ENCODE measurements at regions not wholly inside any gene's neighbourhood (a gene's known extent, or its start where the extent isn't known, plus 50 kb on each side); places are given as distances from the start of the nearest gene placed in this dataset.

DNA sequence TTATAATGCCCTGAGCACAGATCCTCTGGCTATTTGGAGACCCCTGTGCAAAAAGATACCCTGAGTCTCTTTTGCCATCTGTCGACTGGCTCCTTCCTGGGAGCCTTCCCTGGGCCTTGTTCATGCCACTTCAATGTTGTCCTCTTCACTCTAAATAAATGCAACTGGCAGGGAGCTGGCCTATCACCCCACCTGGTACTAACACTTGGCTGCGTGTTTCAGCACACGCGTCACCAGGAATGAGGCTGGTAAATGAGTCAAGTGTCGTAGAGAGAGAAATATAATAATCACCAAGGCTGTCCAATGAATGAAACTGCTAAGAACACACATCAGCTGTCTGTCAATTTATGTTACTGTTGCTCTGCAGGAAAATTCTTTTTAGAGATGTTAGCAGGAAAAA is 374.6 kb upstream of the JARID2 start:
- Histone ChIP-seq H3K4me3 (replicated peaks; ENCODE audit: insufficient read depth, low read length) (no peak overlapping the region), H3K27ac (replicated peaks) (no peak overlapping the region), H3K27me3 (ENCODE audit: insufficient read depth, poor library complexity, severe bottlenecking) (no peaks in the 10 kb centered on the region)
- TF ChIP-seq GABPA (IDR thresholded peaks at IDR 0.05; ENCODE audit: low read depth) (no peak), POLR2AphosphoS5 (IDR thresholded peaks at IDR 0.05; ENCODE audit: low read depth) (no peak), SPI1 (IDR thresholded peaks at IDR 0.05; ENCODE audit: borderline replicate concordance, low read depth) (no peak)
- TF ChIP-seq, protein P1, sequence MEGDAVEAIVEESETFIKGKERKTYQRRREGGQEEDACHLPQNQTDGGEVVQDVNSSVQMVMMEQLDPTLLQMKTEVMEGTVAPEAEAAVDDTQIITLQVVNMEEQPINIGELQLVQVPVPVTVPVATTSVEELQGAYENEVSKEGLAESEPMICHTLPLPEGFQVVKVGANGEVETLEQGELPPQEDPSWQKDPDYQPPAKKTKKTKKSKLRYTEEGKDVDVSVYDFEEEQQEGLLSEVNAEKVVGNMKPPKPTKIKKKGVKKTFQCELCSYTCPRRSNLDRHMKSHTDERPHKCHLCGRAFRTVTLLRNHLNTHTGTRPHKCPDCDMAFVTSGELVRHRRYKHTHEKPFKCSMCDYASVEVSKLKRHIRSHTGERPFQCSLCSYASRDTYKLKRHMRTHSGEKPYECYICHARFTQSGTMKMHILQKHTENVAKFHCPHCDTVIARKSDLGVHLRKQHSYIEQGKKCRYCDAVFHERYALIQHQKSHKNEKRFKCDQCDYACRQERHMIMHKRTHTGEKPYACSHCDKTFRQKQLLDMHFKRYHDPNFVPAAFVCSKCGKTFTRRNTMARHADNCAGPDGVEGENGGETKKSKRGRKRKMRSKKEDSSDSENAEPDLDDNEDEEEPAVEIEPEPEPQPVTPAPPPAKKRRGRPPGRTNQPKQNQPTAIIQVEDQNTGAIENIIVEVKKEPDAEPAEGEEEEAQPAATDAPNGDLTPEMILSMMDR (IDR thresholded peaks at IDR 0.05; ENCODE audit: insufficient read depth, low read length), result no peak
- TF ChIP-seq, protein P2, sequence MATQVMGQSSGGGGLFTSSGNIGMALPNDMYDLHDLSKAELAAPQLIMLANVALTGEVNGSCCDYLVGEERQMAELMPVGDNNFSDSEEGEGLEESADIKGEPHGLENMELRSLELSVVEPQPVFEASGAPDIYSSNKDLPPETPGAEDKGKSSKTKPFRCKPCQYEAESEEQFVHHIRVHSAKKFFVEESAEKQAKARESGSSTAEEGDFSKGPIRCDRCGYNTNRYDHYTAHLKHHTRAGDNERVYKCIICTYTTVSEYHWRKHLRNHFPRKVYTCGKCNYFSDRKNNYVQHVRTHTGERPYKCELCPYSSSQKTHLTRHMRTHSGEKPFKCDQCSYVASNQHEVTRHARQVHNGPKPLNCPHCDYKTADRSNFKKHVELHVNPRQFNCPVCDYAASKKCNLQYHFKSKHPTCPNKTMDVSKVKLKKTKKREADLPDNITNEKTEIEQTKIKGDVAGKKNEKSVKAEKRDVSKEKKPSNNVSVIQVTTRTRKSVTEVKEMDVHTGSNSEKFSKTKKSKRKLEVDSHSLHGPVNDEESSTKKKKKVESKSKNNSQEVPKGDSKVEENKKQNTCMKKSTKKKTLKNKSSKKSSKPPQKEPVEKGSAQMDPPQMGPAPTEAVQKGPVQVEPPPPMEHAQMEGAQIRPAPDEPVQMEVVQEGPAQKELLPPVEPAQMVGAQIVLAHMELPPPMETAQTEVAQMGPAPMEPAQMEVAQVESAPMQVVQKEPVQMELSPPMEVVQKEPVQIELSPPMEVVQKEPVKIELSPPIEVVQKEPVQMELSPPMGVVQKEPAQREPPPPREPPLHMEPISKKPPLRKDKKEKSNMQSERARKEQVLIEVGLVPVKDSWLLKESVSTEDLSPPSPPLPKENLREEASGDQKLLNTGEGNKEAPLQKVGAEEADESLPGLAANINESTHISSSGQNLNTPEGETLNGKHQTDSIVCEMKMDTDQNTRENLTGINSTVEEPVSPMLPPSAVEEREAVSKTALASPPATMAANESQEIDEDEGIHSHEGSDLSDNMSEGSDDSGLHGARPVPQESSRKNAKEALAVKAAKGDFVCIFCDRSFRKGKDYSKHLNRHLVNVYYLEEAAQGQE (IDR thresholded peaks at IDR 0.05; ENCODE audit: insufficient replicate concordance, low read depth), result no peak
- DNase-seq (ENCODE audit: low read depth in 1 of 2, low spot score in 1 of 2), result no peak

DNA sequence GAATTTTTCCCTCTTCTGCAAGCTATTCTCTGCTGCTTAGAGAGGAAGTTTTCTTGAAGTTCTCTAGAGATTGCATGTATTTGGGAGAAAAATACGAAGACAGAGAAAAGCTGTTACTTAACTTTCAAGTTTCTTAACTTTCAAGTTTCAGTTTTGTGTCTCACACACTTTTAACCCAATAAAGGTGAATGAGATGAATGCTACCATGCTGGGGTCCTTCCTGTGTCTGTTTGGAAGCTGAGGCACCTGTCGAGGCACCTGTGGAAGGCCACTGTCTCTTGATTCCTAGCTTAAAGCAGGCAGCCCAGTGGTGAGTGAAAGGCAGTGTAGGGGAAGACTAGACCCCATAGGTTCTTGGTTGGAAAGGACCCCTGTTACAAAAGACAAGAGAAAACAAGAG is 372.8 kb upstream of the JARID2 start:
- Histone ChIP-seq H3K4me3 (replicated peaks; ENCODE audit: insufficient read depth, low read length) (no peak overlapping the region), H3K27ac (replicated peaks) (peak overlapping the region; percentile 39), H3K27me3 (ENCODE audit: insufficient read depth, poor library complexity, severe bottlenecking) (no peaks in the 10 kb centered on the region)
- DNase-seq (ENCODE audit: low read depth in 1 of 2, low spot score in 1 of 2), result no peak
- TF ChIP-seq, protein P2 (IDR thresholded peaks at IDR 0.05; ENCODE audit: insufficient replicate concordance, low read depth), result no peak
- TF ChIP-seq, protein P1 (IDR thresholded peaks at IDR 0.05; ENCODE audit: insufficient read depth, low read length), result no peak
- TF ChIP-seq POLR2AphosphoS5 (IDR thresholded peaks at IDR 0.05; ENCODE audit: low read depth), result no peak

DNA sequence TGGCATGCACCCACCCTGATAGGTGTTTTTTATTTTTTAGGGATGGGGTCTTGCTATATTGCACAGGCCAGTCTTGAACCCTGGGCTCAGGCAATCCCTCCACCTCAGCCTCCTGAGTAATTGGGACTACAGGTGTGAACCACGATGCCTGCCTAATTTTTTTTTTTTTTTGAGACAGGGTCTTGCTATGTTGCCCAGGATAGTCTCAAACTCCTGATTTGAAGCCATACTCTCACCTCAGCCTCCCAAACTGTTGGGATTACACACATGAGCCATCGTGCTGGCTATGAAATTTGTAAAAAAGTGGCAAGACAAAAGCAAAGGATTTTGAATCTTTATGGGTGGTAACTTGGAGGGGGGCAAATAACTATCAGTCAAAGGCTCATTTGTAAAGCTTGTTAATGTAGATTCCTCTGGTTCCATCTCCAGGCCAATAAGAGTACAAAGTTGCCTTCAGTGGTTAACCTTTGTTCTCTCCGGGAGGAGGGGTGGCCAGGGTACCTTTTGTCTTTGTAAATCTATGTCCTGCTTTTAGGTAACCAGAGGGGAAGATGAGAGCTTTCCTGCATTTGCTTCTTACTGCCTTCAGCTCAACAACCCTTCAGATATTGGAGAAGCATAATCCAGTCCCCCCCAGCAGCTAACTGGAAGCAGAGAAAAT is 372.0 kb upstream of the JARID2 start:
- TF ChIP-seq, protein P1 (IDR thresholded peaks at IDR 0.05; ENCODE audit: insufficient read depth, low read length), result no peak
- TF ChIP-seq POLR2AphosphoS5 (IDR thresholded peaks at IDR 0.05; ENCODE audit: low read depth) (no peak), GABPA (IDR thresholded peaks at IDR 0.05; ENCODE audit: low read depth) (no peak), SPI1 (IDR thresholded peaks at IDR 0.05; ENCODE audit: borderline replicate concordance, low read depth) (no peak)
- TF ChIP-seq, protein P2 (IDR thresholded peaks at IDR 0.05; ENCODE audit: insufficient replicate concordance, low read depth), result no peak
- DNase-seq (ENCODE audit: low read depth in 1 of 2, low spot score in 1 of 2), result no peak
- H3K27ac ChIP-seq (replicated peaks), result no peak overlapping the region
- no peak overlapping the region for H3K4me3 ChIP-seq (replicated peaks; ENCODE audit: insufficient read depth, low read length)
- no peaks in the 10 kb centered on the region for H3K27me3 ChIP-seq (ENCODE audit: insufficient read depth, poor library complexity, severe bottlenecking)

All from HL-60 (cell line).